Left kidney (tissue), 1 donor: ENCODE measurements at regions not wholly inside any gene's neighbourhood (a gene's known extent, or its start where the extent isn't known, plus 50 kb on each side); places are given as distances from the start of the nearest gene placed in this dataset.
A peak's percentile ranks its signal among the peaks of the same experiment; 100 is the strongest.

ENCODE experiments used
- DNase-seq: peaks from one replicate; pipeline ENCODE4 v3.0.0-alpha.2; 2013

- DNase-seq: no peak
These were observed 539.5 kb downstream of the NYAP2 start for GRCh38 chr2:225938991-225939390.

- no peak for DNase-seq
These were observed 538.2 kb downstream of the NYAP2 start for GRCh38 chr2:225937625-225938187.

- DNase-seq: no peak
These were observed 533.4 kb downstream of the NYAP2 start for GRCh38 chr2:225932811-225933413.

- DNase-seq: no peak
These were observed 531.2 kb downstream of the NYAP2 start for GRCh38 chr2:225930687-225931086.

GRCh38 chr2:225920621-225921220 is 521.2 kb downstream of the NYAP2 start:
- DNase-seq: no peak

- DNase-seq: no peak
These were observed 517.2 kb downstream of the NYAP2 start for GRCh38 chr2:225916692-225917091.

- no peak for DNase-seq
These were observed 511.5 kb downstream of the NYAP2 start for GRCh38 chr2:225911019-225911418.

- no peak for DNase-seq
These were observed 495.6 kb downstream of the NYAP2 start for GRCh38 chr2:225895126-225895525.

GRCh38 chr2:225894236-225894980 is 494.9 kb downstream of the NYAP2 start:
- DNase-seq: no peak

GRCh38 chr2:225893151-225893550 is 493.6 kb downstream of the NYAP2 start:
- DNase-seq: no peak

- no peak for DNase-seq
These were observed 492.3 kb downstream of the NYAP2 start for GRCh38 chr2:225891771-225892170.

GRCh38 chr2:225891013-225891412 is 491.5 kb downstream of the NYAP2 start:
- no peak for DNase-seq

- DNase-seq: peak; percentile 31
These were observed 489.9 kb downstream of the NYAP2 start for GRCh38 chr2:225889452-225889851.

- DNase-seq: no peak
These were observed 467.6 kb downstream of the NYAP2 start for GRCh38 chr2:225867071-225867470.

GRCh38 chr2:225865468-225865867 is 466.0 kb downstream of the NYAP2 start:
- DNase-seq: no peak

GRCh38 chr2:225864394-225864793 is 464.9 kb downstream of the NYAP2 start:
- no peak for DNase-seq

GRCh38 chr2:225842939-225843338 is 443.4 kb downstream of the NYAP2 start:
- no peak for DNase-seq

GRCh38 chr2:225841314-225841713 is 441.8 kb downstream of the NYAP2 start:
- no peak for DNase-seq

- DNase-seq: no peak
These were observed 437.8 kb downstream of the NYAP2 start for GRCh38 chr2:225837328-225837727.

GRCh38 chr2:225824748-225825449 is 425.4 kb downstream of the NYAP2 start:
- no peak for DNase-seq

- no peak for DNase-seq
These were observed 421.8 kb downstream of the NYAP2 start for GRCh38 chr2:225821351-225821750.

GRCh38 chr2:225820826-225821225 is 421.3 kb downstream of the NYAP2 start:
- no peak for DNase-seq

GRCh38 chr2:225814554-225814953 is 415.0 kb downstream of the NYAP2 start:
- DNase-seq: no peak
